Activated CD4-positive, alpha-beta T cell treated with anti-CD3 and anti-CD28 coated beads, Interleukin-2, amount 50 U/mL, for 48 hours (primary cell): ENCODE measurements at regions not wholly inside any gene's neighbourhood (a gene's known extent, or its start where the extent isn't known, plus 50 kb on each side); places are given as distances from the start of the nearest gene placed in this dataset.

Experiments used
- DNase-seq, 2 experiments: peaks; one replicate each; pipeline ENCODE4 v3.0.0-alpha.2; 2020

- DNase-seq = no peak
Measured at GRCh38 chr2:217049956-217050355, 190.1 kb upstream of the TNP1 start.

DNA sequence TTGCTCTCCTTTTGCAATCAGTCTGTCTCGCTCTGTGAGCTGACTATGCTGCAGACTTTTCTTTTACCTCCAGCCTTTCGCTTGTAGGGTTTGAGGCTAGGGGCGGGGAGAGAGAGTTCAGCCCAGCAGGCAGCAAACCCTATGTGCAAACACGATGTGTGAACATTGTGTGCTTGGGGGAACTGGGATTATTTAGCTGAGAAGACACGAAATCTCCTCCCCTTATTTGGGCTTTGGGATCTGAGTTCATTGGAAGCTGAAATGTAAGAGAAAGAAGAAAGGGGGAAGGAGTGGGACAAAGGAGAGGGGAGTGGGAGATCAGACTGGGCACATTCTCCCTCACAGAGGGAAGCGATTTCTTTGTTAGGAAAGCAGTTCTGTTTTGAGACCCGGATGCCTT lies 189.6 kb upstream of the TNP1 start:
- DNase-seq = no peak

- no peak for DNase-seq
Measured at GRCh38 chr2:217048730-217049129, 188.9 kb upstream of the TNP1 start.

DNA sequence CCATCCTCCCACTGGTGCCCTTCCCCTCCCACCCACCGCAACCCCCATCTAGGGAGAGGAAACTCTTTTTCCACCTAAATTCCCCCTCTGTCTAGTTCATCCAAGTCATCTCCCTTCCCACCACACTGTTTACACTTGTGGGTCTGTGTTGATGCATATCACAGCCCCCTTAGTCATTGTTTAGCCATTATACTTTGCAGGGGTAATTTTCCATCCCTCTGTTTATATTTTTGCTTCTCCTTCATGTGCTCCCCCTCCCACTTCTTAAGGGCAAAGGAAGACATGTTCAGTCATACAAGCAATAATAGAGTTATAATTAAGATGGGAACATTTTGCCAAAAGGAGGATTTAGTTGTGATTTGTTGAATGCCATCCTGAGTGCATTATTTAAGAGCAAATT lies 187.8 kb upstream of the TNP1 start:
- DNase-seq = no peak

- no peak for DNase-seq
Measured at GRCh38 chr2:217047209-217047608, 187.3 kb upstream of the TNP1 start.

DNA sequence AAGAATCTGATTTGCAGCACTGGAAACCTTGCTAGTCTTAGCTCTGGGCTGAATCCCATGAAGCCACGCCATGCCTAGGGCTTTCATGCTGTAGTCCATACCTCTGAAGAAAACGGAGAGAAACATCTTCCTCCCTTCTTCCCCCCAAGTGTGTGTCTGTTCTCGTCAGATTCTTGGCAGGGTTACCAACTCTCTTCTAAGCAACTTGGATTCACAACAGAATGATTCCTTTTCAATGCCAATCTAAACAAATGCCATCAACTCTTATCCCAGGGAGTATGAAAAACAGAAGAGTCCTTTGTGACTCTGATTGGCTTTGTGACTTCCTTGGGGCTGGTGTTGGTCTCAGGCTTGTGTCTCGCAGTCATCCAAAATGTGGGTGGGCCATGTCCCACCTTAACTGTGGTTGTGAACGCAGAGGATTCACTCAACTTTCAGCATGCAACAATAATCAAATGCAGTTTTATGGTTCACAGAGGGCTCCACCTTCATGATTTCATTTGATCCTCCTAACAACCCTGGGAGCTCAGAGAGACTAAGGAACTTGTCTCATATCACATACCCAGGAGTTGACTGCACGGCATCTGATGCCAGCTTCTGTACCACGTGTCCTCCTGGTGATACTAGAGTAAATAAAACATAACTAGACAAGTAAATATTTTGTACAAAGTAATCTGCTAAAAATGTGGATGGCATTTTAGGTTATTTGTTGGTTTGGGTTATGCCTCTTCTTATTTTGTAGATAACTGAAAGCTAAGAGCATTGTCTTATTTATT lies 186.0 kb upstream of the TNP1 start:
- no peak for DNase-seq

GRCh38 chr2:217040099-217040498 lies 180.2 kb upstream of the TNP1 start:
- no peak for DNase-seq

DNA sequence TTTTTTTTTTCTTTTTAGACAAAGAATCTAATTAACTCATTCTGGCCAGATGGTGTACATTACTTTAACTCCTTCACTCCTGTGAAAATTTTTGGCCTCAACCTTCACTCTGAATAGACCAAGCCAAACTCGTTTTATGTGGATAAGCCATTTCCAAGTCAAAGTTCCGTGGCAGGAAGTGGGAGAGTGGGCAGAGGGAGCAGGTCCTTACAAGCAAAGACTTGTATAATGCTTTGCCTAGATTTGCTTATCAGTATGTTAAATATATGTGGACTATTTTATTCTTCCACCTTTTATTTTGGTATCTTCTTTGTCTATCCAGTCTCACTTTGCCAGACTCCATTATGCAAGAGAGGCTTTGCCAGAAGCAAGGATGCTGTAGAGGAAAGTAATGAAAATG lies 178.1 kb upstream of the TNP1 start:
- DNase-seq = no peak

- DNase-seq = no peak
Measured at GRCh38 chr2:217037353-217037752, 177.5 kb upstream of the TNP1 start.

DNA sequence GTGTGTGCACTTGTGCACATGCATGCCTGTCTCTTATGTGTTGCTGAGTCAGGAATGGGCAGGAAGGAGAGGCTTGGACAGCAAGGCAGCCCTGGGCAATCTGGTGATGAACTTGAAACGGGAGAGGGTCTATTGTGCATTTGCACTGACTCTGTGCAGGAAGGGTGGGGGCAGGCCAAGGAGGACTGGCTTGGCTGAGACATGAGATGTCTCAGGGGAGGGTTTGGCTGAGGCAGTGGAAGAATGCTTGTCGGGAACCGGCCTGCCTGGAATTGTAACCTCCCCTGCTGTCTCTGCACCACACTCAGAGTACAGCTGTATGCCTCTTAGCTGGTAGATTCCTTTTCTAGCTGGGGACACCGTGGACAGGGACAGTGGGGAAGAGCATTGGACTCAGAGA lies 176.1 kb upstream of the TNP1 start:
- DNase-seq = no peak

DNA sequence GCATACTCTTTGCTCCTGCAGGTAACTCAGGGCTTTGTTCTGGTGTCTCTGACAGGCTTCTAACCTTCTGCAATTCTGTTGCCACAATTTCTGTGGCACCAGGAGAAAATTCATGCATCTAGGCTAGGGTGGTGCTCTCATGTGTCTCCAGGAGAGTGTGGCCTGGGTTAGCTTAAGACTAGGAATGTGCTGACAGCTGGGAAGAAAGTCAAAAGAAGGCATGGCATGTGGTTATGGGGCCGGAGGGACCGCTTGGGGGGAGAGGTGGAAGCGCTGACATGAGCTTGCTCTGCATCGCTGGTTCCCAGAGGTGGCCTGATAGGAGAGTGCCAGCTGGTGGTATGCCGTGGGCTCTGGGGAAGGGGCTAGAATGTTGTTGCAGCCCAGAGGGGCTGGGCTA lies 173.3 kb upstream of the TNP1 start:
- DNase-seq = no peak

- DNase-seq = no peak
Measured at GRCh38 chr2:217031445-217031844, 171.6 kb upstream of the TNP1 start.

- DNase-seq = no peak
Measured at GRCh38 chr2:217030081-217030480, 170.2 kb upstream of the TNP1 start.

- no peak for DNase-seq
Measured at GRCh38 chr2:217028128-217028527, 168.3 kb upstream of the TNP1 start.

GRCh38 chr2:217027414-217027813 lies 167.6 kb upstream of the TNP1 start:
- DNase-seq = no peak

GRCh38 chr2:217026569-217026968 lies 166.7 kb upstream of the TNP1 start:
- DNase-seq = no peak

DNA sequence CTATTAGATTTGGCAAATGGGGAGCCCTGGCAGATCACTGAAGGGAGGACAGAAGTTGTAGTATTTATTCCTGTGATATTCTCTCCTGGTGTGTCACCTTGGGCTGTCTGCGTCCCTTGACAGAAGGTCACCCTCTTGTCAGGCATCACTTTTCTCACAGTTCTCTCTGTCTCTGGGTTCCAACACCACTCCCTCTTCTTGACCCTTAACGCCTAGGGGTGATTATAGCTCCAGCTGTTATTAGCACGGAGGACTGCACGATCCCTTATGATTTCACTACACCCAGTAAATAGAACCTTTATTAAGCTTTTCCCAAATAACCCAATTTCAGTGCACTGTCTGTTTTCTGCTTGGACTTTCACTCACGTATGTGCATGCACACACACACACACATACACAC lies 166.3 kb upstream of the TNP1 start:
- no peak for DNase-seq

DNA sequence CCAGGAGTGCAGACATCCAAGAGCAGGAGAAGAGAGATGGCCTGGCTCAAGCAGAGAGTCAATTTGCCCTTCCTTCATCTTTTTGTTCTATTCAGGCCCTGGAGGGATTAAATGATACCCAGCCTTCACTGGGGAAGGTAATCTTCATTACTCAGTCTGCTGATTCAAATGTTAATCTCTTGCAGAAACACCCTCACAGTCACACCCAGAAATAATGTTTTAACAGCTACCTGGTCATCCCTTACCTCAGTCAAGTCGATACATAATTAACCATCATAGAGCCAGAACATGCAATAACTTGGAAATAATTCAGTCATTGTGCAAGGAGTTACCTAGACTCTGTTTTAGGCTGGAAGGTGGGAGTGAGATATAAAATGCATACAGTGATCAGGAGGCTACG lies 163.7 kb upstream of the TNP1 start:
- no peak for DNase-seq

DNA sequence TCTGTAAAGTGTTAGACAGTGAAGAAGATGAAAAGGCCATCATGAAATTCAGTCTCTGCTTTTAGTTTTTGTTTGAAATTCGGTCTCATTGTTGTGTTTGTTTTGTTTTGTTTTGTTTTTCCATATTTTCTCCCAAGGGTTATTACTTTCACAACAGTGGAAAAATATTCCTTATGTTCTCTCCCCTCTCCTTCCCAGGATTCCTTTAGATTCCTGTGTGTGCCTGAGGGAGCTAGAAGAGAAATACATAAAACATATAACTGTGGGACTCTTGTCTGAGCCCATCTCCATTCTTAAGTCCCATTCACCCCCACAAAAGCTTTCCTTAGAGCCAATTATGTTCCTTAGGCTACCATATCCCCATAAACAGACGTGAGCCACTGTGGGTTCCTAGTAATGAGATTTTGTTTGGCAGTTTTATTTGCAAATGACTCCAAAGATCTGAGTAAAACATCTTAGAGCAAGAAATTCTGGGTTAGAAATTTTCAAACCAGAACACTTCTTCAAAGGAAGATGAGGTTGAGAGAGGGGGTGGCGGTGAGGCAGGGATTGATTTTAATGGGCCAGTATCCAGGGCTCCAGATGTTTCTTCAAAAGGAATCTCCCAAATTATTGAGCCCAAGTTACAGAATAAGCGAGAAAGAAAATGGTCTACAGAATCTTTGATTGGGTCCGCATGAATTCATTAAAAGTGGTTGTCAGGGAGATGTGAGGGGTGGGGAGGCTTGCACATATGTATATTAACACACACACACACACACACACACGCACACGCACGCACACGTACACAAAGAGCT lies 157.8 kb upstream of the TNP1 start:
- no peak for DNase-seq

DNA sequence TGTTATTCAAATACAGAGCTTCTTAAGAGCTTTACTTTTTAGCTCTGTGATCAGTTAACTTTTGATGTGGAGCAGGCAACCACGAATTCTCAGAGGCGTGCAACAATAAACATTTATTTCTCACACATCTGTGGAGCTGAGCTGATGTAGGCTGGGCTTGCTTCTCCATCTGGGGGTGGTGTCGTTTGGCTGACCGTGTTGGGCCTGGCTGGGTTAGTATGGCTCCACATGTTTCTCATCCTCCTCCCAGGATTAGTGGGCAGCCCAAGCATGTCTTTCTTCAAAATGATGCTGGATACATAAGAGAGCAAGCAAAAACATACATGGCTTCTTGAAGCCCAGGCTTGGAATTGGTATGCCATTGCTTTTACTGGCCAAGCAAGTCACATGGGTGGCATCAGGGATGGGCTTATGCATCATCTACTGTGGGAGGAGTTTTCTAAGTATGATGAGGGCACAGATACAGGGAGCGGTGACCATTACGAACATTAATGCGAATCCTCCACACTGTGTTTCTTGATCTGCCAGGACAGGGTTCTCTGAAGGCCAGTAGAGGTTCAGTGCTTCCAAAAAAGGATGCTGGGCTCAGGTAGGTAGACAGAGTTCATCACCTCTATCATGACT lies 157.0 kb upstream of the TNP1 start:
- DNase-seq = no peak

DNA sequence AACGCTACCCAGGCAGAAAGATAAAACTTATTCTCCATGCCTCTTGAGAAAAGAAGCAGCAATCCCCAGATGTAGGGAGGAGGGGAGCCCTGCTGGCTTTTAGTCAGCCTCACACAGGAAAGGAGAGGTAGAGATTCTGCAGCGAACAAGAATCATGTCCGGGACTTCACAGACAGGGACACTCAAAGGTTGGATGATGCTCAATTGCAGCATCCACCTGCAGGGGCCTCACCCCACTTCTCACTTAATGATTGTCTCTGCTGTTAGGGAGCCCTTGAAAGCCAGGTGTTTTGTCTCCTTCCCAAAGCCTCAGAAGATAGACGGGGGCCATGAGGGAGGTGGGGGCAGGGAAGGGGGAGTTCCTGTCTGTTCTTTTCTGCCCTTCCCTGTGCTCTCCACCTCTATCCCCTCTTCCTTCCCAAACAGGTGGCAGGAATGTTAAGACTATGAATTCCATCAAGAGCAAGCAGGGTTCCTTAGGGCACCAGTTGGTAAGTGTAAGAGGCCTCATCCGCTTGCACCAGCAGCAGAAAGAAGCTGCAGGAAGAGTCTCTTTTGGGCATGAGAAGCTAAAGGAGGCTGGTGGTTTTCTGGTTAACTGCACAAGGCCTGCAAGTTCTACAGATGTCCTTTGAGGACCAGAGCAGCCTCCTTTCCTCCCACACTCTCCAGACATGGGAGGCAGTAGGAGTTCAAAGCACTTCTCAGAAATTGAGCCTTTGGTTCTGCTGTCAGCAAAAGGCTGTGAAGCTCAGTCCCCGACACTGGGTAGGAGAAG lies 154.7 kb upstream of the TNP1 start:
- DNase-seq = no peak

- DNase-seq = no peak
Measured at GRCh38 chr2:217013926-217014325, 154.1 kb upstream of the TNP1 start.

DNA sequence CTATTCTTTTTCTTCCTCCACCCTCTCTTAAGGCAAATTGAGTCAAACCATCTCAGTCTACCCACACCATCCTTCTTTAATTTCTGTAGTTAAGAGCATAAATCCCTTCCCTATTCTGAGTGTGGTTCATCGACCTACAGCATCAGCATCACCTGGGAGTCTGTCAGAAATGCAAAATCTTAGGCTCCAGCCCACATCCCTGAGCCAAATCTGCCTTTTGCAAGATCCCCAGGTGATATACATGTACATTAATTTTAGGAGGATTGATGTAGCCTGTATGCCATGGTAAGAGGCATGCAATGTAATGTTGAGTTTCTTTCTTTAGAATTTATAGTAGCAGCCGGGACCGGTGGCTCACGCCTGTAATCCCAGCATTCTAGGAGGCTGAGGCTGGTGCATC lies 151.7 kb upstream of the TNP1 start:
- no peak for DNase-seq
